Endothelial cell of umbilical vein (primary cell): ENCODE measurements at regions not wholly inside any gene's neighbourhood (a gene's known extent, or its start where the extent isn't known, plus 50 kb on each side); places are given as distances from the start of the nearest gene placed in this dataset.

ENCODE experiments used
- BruUV-seq: library from RNA; stranded (reverse); fragments of 400-500 nt; replicated peaks from 2 replicates; lab custom pipeline; 2021; lab: Mats Ljungman, UMichigan
- CTCF ChIA-PET: fragments of 300-600, 350-600 bp; sonication (Branson Sonifier 250); formaldehyde crosslinking; loops from one replicate; lab custom pipeline; 2021; ENCODE audit warnings: antibody characterized with exemption, inconsistent platforms; lab: Charles Lee
- POLR2A ChIA-PET: fragments of 300-600, 350-600 bp; sonication (Branson Sonifier 250); formaldehyde crosslinking; loops from one replicate; lab custom pipeline; 2021; ENCODE audit warnings: antibody characterized with exemption, inconsistent platforms; lab: Charles Lee
- DNase-seq: peaks from one replicate; pipeline ENCODE4 v3.0.0-alpha.2; 2011; ENCODE audit warnings: low read depth, low spot score
- FAIRE-seq: peaks from 2 replicates; lab custom pipeline; 2011; peaks lifted over from hg19 to GRCh38; lab: Jason Lieb, UNC
- H2AFZ ChIP-seq: 2 replicates; pipeline ENCODE4 v1.6.0; 2012; ENCODE audit warnings: low read depth, low read length, control low read depth, inconsistent platforms
- H3K27ac ChIP-seq: 2 replicates; pipeline ENCODE4 v1.5.1; 2011; ENCODE audit warnings: low read depth, mild to moderate bottlenecking, control low read depth, low read length, moderate library complexity; ENCODE audit not compliant: insufficient read depth
- H3K27me3 ChIP-seq, 2 experiments: 2 replicates each; pipeline versions ENCODE4 v1.6.0 to v1.6.1; 2011; ENCODE audit warnings: low read length in 2 of 2, mixed read lengths in 1 of 2; ENCODE audit not compliant: control insufficient read depth in 2 of 2, insufficient read depth in 2 of 2
- H3K36me3 ChIP-seq, 2 experiments: 2 replicates in 1 of 2; 3 replicates in 1 of 2; pipeline ENCODE4 v1.5.1; 2011; ENCODE audit warnings: low read length in 2 of 2, mild to moderate bottlenecking in 1 of 2, moderate library complexity in 1 of 2; ENCODE audit not compliant: control insufficient read depth in 2 of 2, insufficient read depth in 2 of 2; ENCODE audit errors: extremely low read depth in 1 of 2
- H3K4me1 ChIP-seq: 3 replicates; pipeline ENCODE4 v1.5.1; 2011; ENCODE audit warnings: mild to moderate bottlenecking, low read length; ENCODE audit not compliant: control insufficient read depth, insufficient read depth; ENCODE audit errors: extremely low read depth
- H3K4me2 ChIP-seq: 2 replicates; pipeline ENCODE4 v1.6.1; 2011; ENCODE audit warnings: low read length, control low read depth, mixed read lengths; ENCODE audit not compliant: insufficient read depth
- H3K4me3 ChIP-seq, 3 experiments: fragments of 200-600 bp in 1 of 3; sonication (generic), shearing (Covaris generic) in 1 of 3; replicated peaks in 1 of 3; 2 replicates each; pipeline ENCODE4 v1.5.1; 2011 to 2016; ENCODE audit warnings: control low read depth in 3 of 3, low read length in 3 of 3, mild to moderate bottlenecking in 2 of 3, inconsistent platforms in 1 of 3, low read depth in 1 of 3, moderate library complexity in 1 of 3; ENCODE audit not compliant: insufficient read depth in 1 of 3
- H3K79me2 ChIP-seq: 2 replicates; pipeline ENCODE4 v1.6.0; 2012; ENCODE audit warnings: low read length, inconsistent platforms; ENCODE audit not compliant: control insufficient read depth, insufficient read depth
- H3K9ac ChIP-seq: replicated peaks from 2 replicates; pipeline ENCODE3; 2011; ENCODE audit warnings: low read length, control low read depth; ENCODE audit not compliant: insufficient read depth; ENCODE audit errors: extremely low read depth
- H3K9me1 ChIP-seq: replicated peaks from 3 replicates; pipeline ENCODE4 v1.6.0; 2011; ENCODE audit warnings: mild to moderate bottlenecking, low read length; ENCODE audit not compliant: control insufficient read depth, insufficient read depth; ENCODE audit errors: extremely low read depth
- H3K9me3 ChIP-seq: replicated peaks from 2 replicates; pipeline ENCODE4 v1.5.1; 2012; ENCODE audit warnings: low read length, inconsistent platforms; ENCODE audit not compliant: control insufficient read depth, insufficient read depth
- H4K20me1 ChIP-seq: replicated peaks from 2 replicates; pipeline ENCODE3; 2011; ENCODE audit warnings: mild to moderate bottlenecking, low read length; ENCODE audit not compliant: control insufficient read depth, insufficient read depth; ENCODE audit errors: extremely low read depth
- CTCF ChIP-seq, 2 donors: IDR thresholded peaks; 1 replicate in 1 of 2; 2 replicates in 1 of 2; pipeline ENCODE4 v1.5.1; 2011; ENCODE audit warnings: low read length in 2 of 2, mild to moderate bottlenecking in 2 of 2, moderate library complexity in 2 of 2, control low read depth in 1 of 2, inconsistent platforms in 1 of 2, low read depth in 1 of 2; ENCODE audit not compliant: insufficient read depth in 1 of 2; ENCODE audit errors: extremely low read depth in 1 of 2
- EZH2 ChIP-seq: IDR thresholded peaks from 2 replicates; pipeline ENCODE4 v1.6.1; 2012; ENCODE audit warnings: borderline replicate concordance, low read depth, mild to moderate bottlenecking, moderate library complexity, low read length, inconsistent platforms; ENCODE audit not compliant: severe bottlenecking
- FOS ChIP-seq: IDR thresholded peaks from 2 replicates; pipeline ENCODE4 v1.6.1; 2011; ENCODE audit warnings: mild to moderate bottlenecking, low read length, moderate library complexity, borderline replicate concordance; ENCODE audit not compliant: insufficient read depth
- GATA2 ChIP-seq: IDR thresholded peaks from 2 replicates; pipeline ENCODE4 v1.7.0; 2011; ENCODE audit warnings: low read depth, mild to moderate bottlenecking, moderate library complexity, mixed read lengths, low read length; ENCODE audit not compliant: insufficient read length, insufficient read depth
- JUN ChIP-seq: IDR thresholded peaks from 2 replicates; pipeline ENCODE4 v1.6.1; 2011; ENCODE audit warnings: borderline replicate concordance, low read depth; ENCODE audit not compliant: insufficient read length, insufficient read depth
- MAX ChIP-seq: IDR thresholded peaks from 2 replicates; pipeline ENCODE4 v1.6.1; 2011; ENCODE audit not compliant: insufficient read depth, insufficient read length
- MYC ChIP-seq: IDR thresholded peaks from one replicate; pipeline ENCODE4 v1.6.1; 2011; ENCODE audit warnings: mild to moderate bottlenecking, low read depth, low read length
- POLR2A ChIP-seq: IDR thresholded peaks from 2 replicates; pipeline ENCODE4 v1.6.1; 2012; ENCODE audit warnings: low read depth, mild to moderate bottlenecking, control low read depth, low read length
- POLR2AphosphoS5 ChIP-seq: IDR thresholded peaks from 2 replicates; pipeline ENCODE4 v1.6.1; 2012; ENCODE audit warnings: low read depth, mild to moderate bottlenecking, control low read depth, low read length, moderate library complexity; ENCODE audit not compliant: insufficient read depth
- dilution Hi-C: fragments of 300-500 bp; cut with MboI; formaldehyde crosslinking; loops from one replicate; pipeline ENCODE4 v1.15.0; 2019; ENCODE audit warnings: low sequenced_read_pairs; ENCODE audit not compliant: extremely low pct_ligation_motif_present
- intact Hi-C: fragments of 100-400 bp; cut with micrococcal nuclease; formaldehyde crosslinking; loops from one replicate; pipeline ENCODE4 v1.10.0; 2022

GRCh38 chr5:143479394-143479793, 75.9 kb upstream of the NR3C1 start:
- no peaks in the 10 kb centered on the region for H3K27me3 ChIP-seq
- no peak overlapping the region for H2AFZ ChIP-seq
- H3K27ac ChIP-seq, result no peak overlapping the region
- no peak overlapping the region for H3K4me3 ChIP-seq
- no peak for FAIRE-seq
- H3K9me3 ChIP-seq, result no peaks in the 10 kb centered on the region
- ChIA-PET POLR2A (no interaction called here), CTCF (no interaction called here)
- no peak overlapping the region for H3K9ac ChIP-seq
- BruUV-seq, result no TSS peak
- no peaks in the 10 kb centered on the region for H4K20me1 ChIP-seq
- intact Hi-C loops, result no loop called here
- no peaks in the 10 kb centered on the region for H3K4me1 ChIP-seq
- no peaks in the 10 kb centered on the region for H3K79me2 ChIP-seq
- dilution Hi-C loops, result no loop called here
- H3K36me3 ChIP-seq, result no peaks in the 10 kb centered on the region
- no peak for TF ChIP-seq MYC
- H3K9me1 ChIP-seq, result no peaks in the 10 kb centered on the region
- no peak overlapping the region for H3K4me2 ChIP-seq
- no peak for DNase-seq

GRCh38 chr5:143476601-143477211, 73.2 kb upstream of the NR3C1 start:
- no peaks in the 10 kb centered on the region for H3K27me3 ChIP-seq

More at GRCh38 chr5:143476601-143477211, 73.2 kb upstream of the NR3C1 start:
- no peaks in the 10 kb centered on the region for H3K9me3 ChIP-seq
- no peak overlapping the region for H3K27ac ChIP-seq
- POLR2A ChIA-PET, result no interaction called here
- no TSS peak for BruUV-seq
- H3K4me1 ChIP-seq, result no peaks in the 10 kb centered on the region
- no peak overlapping the region for H3K4me3 ChIP-seq
- CTCF ChIA-PET, result no interaction called here
- DNase-seq (no peak), FAIRE-seq (no peak)
- H3K9me1 ChIP-seq, result no peaks in the 10 kb centered on the region
- no peaks in the 10 kb centered on the region for H3K36me3 ChIP-seq
- no peaks in the 10 kb centered on the region for H3K79me2 ChIP-seq
- no peaks in the 10 kb centered on the region for H4K20me1 ChIP-seq
- intact Hi-C loops, result no loop called here
- dilution Hi-C loops, result no loop called here
- TF ChIP-seq POLR2AphosphoS5 (no peak), MYC (no peak), MAX (no peak), GATA2 (no peak), POLR2A (no peak), CTCF (IDR thresholded peaks at IDR 0.05; ENCODE audit: extremely low read depth in 1 of 2, insufficient read depth in 1 of 2, low read depth in 1 of 2, low read length in 2 of 2) (no peak), JUN (no peak), EZH2 (no peak), FOS (no peak)
- H2AFZ ChIP-seq, result no peak overlapping the region
- H3K4me2 ChIP-seq, result no peak overlapping the region
- H3K9ac ChIP-seq, result no peak overlapping the region
